Activated naive CD8-positive, alpha-beta T cell treated with anti-CD3 and anti-CD28 coated beads, Interleukin-2, amount 10 ng/mL, durations not matched to agents 7 days and 5 days (primary cell): ENCODE measurements at regions not wholly inside any gene's neighbourhood (a gene's known extent, or its start where the extent isn't known, plus 50 kb on each side); places are given as distances from the start of the nearest gene placed in this dataset.

ENCODE experiments used
- ATAC-seq: fragments of 150-1000 bp; cut with Tn5 transposase; one replicate; pipeline ENCODE4 v1.10.0; 2021; ENCODE audit warnings: low read depth, moderate library complexity
- POLR2A ChIA-PET: fragments of 350-600 bp; sonication (Branson Sonifier 250); formaldehyde crosslinking; loops from one replicate; lab custom pipeline; 2021; ENCODE audit warnings: antibody characterized with exemption; lab: Charles Lee
- DNase-seq: peaks from one replicate; pipeline ENCODE4 v3.0.0; 2021
- H3K27ac Mint-ChIP-seq: one replicate; pipeline ENCODE4 v1.8.0; 2022; ENCODE audit warnings: mild to moderate bottlenecking, mixed read lengths
- H3K27me3 Mint-ChIP-seq: one replicate; pipeline ENCODE4 v1.8.0; 2022; ENCODE audit warnings: mild to moderate bottlenecking, moderate library complexity, mixed read lengths
- H3K36me3 Mint-ChIP-seq: one replicate; pipeline ENCODE4 v1.8.0; 2021; ENCODE audit warnings: mild to moderate bottlenecking, mixed read lengths
- H3K4me1 Mint-ChIP-seq: one replicate; pipeline ENCODE4 v1.8.0; 2021; ENCODE audit warnings: mixed read lengths
- H3K4me3 Mint-ChIP-seq: one replicate; pipeline ENCODE4 v1.8.0; 2022; ENCODE audit warnings: mild to moderate bottlenecking, moderate library complexity, mixed read lengths
- H3K9me3 Mint-ChIP-seq: one replicate; pipeline ENCODE4 v1.8.0; 2021; ENCODE audit warnings: mixed read lengths

DNA sequence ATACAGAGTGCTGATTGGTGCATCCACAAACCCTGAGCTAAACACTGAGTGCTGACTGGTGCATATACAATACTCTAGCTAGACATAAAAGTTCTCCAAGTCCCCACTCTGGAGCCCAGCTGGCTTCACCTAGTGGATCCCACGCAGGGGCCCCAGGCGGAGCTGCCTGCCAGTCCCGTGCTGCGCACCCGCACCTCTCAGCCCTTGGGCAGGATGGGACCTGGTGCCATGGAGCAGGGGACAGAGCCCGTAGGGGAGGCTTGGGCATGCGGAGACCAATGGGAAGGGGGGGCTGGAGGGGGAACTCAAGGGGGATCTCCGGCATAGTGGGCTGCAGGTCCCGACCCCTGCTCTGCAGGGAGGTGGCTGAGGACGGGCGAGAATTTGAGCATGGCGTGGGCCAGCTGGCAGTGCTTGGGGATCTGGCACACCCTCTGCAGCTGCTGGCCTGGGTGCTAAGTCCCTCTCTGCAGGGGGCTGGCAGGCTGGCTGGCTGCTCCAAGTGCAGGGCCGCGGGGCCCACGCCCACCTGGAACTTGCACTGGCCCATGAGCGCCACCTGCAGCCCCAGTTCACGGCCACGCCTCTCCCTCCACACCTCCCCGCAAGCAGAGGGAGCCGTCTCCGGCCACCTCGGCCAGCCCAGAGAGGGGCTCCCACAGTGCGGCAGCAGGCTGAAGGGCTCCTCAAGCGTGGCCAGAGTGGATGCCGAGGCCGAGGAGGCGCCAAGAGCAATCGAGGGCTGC lies 104.9 kb downstream of the NTMT2 start:
- Mint-ChIP-seq H3K27me3 (no peaks in the 10 kb centered on the region), H3K36me3 (no peaks in the 10 kb centered on the region), H3K9me3 (no peaks in the 10 kb centered on the region), H3K27ac (no peak overlapping the region), H3K4me3 (no peak overlapping the region), H3K4me1 (peaks cover 9% of the 10 kb centered on the region)
- ATAC-seq, result no peak
- POLR2A ChIA-PET, result no interaction called here
- no peak for DNase-seq

DNA sequence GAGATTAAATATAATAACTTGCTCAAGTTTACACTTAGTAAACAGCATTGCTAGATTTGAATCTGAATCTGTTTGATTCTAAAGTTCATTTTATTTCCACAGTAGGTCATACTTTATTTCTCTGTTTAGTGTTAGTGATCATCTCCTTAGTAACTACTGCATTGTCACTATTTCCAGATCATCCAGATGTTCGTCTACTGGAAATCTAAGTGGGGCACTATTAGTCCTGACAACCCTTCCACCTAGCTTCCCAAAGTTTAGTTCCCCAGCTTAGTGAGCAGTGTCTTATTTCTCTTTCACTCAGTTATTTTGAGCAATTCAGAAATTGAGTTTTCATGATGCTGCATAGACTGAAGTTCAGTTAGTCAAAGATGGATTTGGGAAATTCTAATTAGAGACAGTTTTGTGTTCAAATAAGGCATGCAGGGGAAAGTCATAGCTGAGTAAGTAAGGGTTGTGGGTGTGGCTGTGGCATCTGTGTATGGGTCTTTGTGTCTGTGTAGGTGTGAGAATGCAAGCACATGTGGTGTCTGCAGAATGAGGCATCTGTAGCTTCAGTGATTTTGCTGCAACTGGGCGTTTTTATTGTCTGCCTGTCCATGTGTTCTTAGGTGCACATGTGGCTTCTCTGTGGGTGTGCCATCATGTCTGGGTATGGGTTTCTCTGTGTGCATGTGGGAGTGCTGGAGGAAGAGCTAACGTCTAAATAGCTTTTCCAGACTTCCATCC lies 107.3 kb downstream of the NTMT2 start:
- Mint-ChIP-seq H3K27me3 (no peaks in the 10 kb centered on the region), H3K4me1 (peaks cover 7% of the 10 kb centered on the region), H3K36me3 (no peaks in the 10 kb centered on the region), H3K27ac (no peak overlapping the region), H3K9me3 (no peaks in the 10 kb centered on the region), H3K4me3 (no peak overlapping the region)
- no peak for ATAC-seq
- DNase-seq, result no peak
- POLR2A ChIA-PET, result no interaction called here

DNA sequence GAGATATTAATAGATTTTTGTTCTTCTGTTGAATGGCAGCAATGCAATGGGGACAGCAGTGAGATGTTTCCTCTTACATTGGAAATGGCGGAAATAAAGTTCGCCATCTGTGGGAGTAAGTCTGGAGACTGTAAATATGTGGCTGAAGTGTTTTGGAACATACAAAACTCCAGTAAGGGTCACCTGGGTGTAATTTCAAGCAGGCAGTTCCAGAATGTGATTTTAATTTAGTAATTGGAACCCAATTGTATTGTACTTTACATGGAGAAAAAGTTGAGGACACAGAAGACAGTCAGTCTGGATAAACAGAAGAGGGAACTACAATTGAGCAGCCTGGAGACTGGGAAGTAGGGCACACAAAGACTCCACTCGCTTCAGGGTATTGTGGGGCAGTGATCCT lies 108.6 kb downstream of the NTMT2 start:
- no peaks in the 10 kb centered on the region for H3K4me1 Mint-ChIP-seq
- DNase-seq, result no peak
- no peak overlapping the region for H3K27ac Mint-ChIP-seq
- no peak for ATAC-seq
- no peak overlapping the region for H3K4me3 Mint-ChIP-seq
- H3K9me3 Mint-ChIP-seq, result no peaks in the 10 kb centered on the region
- no peaks in the 10 kb centered on the region for H3K27me3 Mint-ChIP-seq
- no peaks in the 10 kb centered on the region for H3K36me3 Mint-ChIP-seq
- POLR2A ChIA-PET, result no interaction called here

DNA sequence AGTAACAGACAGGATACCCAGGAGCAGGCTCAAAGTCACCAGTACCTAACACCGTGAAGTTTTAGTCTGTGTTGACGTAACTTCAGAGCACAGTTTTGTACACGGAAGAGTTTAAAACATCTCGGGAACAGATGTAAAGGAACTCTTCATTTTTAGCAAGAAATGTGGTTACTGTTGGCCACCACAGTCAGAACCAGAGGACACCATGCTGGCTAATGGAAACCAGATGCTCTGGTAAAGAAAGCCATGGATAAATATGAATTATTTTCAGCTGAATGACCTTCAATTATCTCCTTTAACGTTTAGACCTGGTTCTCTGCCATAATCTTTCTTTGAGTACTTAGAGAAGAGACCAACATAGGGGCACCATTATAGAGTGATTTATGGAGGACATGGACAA lies 115.9 kb downstream of the NTMT2 start:
- Mint-ChIP-seq H3K9me3 (peaks cover 1% of the 10 kb centered on the region), H3K4me1 (no peaks in the 10 kb centered on the region), H3K27ac (no peak overlapping the region), H3K27me3 (no peaks in the 10 kb centered on the region), H3K36me3 (no peaks in the 10 kb centered on the region), H3K4me3 (no peak overlapping the region)
- ATAC-seq (no peak), DNase-seq (no peak)
- POLR2A ChIA-PET, result no interaction called here

DNA sequence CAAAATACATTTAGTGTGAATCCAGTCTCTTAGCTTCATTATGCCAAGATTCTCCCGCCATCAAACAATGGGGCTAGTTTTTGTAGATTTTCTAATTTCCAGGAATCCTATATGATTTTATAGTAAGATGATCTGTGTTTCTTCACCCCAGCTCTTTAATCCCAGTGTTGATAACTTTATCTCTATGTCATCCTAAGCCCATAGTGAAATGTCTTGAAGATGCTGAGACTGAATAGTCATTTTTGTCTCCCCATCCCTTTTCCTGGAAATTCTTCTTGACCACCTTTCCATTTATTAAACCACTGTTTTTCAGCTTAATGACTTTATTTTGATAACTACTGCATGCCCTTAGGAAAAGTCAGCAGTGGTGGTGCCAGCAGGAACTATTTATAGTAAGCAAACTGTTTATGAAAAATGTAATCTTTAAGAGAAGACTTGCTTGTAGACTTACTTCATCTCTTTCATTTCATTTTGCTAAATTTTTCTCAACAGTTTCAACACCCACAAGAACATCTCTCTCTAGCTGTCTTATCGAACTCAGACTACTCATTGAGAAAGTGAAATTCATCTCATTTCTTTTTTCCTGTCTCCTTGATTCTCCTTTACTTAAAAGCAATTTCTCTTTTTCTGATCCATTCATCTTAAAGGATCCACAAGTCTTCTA lies 116.6 kb downstream of the NTMT2 start:
- Mint-ChIP-seq H3K27me3 (no peaks in the 10 kb centered on the region), H3K27ac (no peak overlapping the region), H3K36me3 (no peaks in the 10 kb centered on the region), H3K9me3 (peaks cover 1% of the 10 kb centered on the region), H3K4me1 (no peaks in the 10 kb centered on the region), H3K4me3 (no peak overlapping the region)
- ATAC-seq, result no peak
- DNase-seq, result no peak
- POLR2A ChIA-PET, result no interaction called here

DNA sequence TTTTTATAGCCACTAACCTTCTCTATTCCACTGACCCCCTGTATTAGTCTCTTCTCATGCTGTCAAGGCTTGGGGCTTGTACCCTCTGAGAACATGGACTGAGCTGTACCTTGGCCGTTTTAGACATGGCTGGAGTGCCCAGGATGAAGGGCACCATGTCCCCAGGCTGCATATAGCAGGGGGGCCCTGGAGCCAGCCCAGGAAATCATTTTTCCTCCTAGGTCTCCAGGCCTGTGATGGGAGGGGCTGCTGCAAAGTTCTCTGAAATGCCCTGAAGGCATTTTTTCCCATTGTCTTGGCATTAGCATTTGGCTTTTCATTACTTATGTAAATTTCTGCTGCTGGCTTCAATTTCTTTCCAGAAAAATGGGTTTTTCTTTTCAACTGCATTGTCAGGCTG lies 119.5 kb downstream of the NTMT2 start:
- no peak overlapping the region for H3K27ac Mint-ChIP-seq
- peaks cover 1% of the 10 kb centered on the region for H3K9me3 Mint-ChIP-seq
- POLR2A ChIA-PET, result no interaction called here
- no peaks in the 10 kb centered on the region for H3K27me3 Mint-ChIP-seq
- no peak overlapping the region for H3K4me3 Mint-ChIP-seq
- ATAC-seq (no peak), DNase-seq (no peak)
- H3K36me3 Mint-ChIP-seq, result no peaks in the 10 kb centered on the region
- no peaks in the 10 kb centered on the region for H3K4me1 Mint-ChIP-seq

DNA sequence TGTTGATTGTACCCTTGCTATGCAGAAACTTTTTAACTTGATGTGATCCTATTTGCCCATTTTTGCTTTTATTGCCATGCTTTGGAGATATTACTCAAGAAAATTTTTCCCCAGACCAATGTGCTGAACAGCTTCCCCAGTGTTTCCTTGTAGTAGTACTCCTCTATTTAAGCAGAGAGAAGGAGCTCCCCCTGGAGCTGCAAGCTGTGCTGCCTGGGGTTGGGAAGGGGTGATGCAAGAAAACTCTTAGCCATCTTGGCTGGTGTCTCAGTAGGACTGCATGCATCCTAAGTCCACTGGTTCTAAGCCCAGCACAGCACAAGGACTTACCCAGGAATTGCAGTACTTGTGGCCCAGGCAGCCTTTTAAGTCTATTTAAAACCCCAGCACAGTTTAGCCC lies 121.6 kb downstream of the NTMT2 start:
- no peak for ATAC-seq
- no peaks in the 10 kb centered on the region for H3K4me1 Mint-ChIP-seq
- no peak overlapping the region for H3K4me3 Mint-ChIP-seq
- no peaks in the 10 kb centered on the region for H3K27me3 Mint-ChIP-seq
- no peak overlapping the region for H3K27ac Mint-ChIP-seq
- DNase-seq, result no peak
- no peaks in the 10 kb centered on the region for H3K9me3 Mint-ChIP-seq
- H3K36me3 Mint-ChIP-seq, result no peaks in the 10 kb centered on the region
- POLR2A ChIA-PET, result no interaction called here

DNA sequence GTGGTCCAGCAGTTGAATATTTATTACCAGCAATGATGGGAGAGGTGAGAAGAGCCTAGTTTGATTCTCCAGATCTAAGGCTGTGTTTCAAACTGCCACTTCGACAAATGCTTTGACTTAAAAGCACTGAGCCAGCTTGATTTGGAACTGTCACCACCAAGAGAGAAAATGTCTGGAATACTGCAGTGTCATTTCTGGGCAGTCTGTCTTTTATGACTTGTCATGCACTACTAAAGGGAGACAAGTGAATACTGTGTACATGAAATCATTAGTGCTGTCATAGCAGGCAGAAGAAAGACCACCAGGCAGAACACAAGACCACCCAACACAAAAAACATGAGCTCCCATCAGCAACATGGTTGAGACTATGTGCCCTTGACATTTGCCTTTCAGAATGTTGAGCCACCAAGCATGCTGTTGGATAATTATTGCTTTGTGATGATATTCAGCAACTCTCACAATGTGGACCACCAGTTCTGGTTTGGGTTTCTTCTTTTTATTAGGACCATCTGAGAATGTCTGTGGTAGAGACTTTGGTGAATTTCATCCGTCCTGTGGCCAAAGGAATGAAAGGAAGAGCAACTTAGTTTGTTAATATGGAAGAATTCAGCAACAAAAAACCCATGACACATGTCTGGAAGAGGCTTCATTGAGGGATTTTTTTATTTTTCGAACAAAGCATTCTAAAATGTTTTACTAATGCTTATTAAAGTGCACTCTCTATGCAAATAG lies 125.8 kb downstream of the NTMT2 start:
- ATAC-seq, result no peak
- H3K36me3 Mint-ChIP-seq, result no peaks in the 10 kb centered on the region
- H3K4me1 Mint-ChIP-seq, result no peaks in the 10 kb centered on the region
- H3K9me3 Mint-ChIP-seq, result no peaks in the 10 kb centered on the region
- no peak overlapping the region for H3K4me3 Mint-ChIP-seq
- no peak overlapping the region for H3K27ac Mint-ChIP-seq
- H3K27me3 Mint-ChIP-seq, result peaks cover 11% of the 10 kb centered on the region
- POLR2A ChIA-PET, result no interaction called here
- DNase-seq, result no peak

DNA sequence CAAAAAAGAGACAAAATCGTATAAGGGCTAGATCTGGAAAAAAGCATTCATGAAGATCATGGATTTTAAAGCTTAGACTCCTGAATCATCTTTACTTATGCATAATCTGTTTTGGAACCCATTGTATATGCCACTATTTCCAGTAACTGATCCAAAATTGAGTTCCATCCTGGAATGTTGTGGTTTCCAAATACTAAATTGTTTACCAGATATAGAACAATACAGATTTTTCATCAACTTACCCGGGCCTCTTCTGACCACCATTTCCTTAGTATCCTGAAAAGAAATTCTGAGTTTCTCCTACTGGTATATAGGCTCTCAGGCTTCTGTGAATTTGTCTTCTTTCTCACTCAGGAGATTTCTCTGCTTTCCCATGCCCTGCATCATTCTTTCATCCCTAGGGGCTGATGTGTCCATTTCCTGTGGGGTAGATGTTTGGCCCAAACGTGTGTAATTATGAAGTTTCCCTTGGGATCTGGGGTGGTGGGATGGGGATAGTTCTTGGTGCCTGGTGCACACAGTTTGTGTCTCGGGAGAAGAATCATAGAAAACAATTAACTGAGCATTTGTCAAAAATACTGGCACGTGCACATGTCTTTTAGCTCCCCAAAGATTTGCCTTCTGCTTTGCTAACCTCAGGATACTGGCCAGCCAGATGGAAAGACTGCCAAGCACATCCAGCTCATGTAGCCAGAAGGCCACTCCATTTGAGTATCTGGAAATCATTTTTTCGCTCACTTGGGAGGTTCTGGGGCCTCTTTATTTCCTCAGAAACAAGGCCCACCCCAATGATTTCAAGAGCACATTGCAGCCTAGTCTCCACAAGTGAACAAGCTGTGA lies 127.8 kb downstream of the NTMT2 start:
- POLR2A ChIA-PET, result no interaction called here
- H3K27ac Mint-ChIP-seq, result no peak overlapping the region
- H3K9me3 Mint-ChIP-seq, result no peaks in the 10 kb centered on the region
- peaks cover 11% of the 10 kb centered on the region for H3K27me3 Mint-ChIP-seq
- H3K4me1 Mint-ChIP-seq, result no peaks in the 10 kb centered on the region
- DNase-seq (no peak), ATAC-seq (no peak)
- no peaks in the 10 kb centered on the region for H3K36me3 Mint-ChIP-seq
- no peak overlapping the region for H3K4me3 Mint-ChIP-seq

DNA sequence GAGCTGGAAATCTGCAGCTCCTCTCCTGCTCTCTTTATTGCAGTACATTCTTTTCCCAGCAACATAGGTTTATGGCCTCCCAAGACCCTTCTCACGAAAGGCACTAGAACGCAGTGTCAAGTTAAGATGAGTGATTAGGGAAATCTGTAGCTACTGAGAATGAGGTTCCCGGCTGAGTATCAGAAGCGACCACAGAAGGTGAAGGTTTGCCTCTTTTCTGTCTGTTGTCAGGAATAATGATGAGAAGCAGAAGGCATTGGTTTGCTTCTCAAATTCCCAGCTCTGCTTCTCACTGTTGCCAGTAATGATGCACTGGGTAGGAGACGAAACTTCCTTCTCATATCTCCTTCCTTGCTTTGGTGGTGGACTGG lies 128.4 kb downstream of the NTMT2 start:
- Mint-ChIP-seq H3K27ac (no peak overlapping the region), H3K4me3 (no peak overlapping the region), H3K9me3 (no peaks in the 10 kb centered on the region), H3K4me1 (no peaks in the 10 kb centered on the region), H3K27me3 (peaks cover 11% of the 10 kb centered on the region), H3K36me3 (no peaks in the 10 kb centered on the region)
- DNase-seq (no peak), ATAC-seq (no peak)
- POLR2A ChIA-PET, result no interaction called here

DNA sequence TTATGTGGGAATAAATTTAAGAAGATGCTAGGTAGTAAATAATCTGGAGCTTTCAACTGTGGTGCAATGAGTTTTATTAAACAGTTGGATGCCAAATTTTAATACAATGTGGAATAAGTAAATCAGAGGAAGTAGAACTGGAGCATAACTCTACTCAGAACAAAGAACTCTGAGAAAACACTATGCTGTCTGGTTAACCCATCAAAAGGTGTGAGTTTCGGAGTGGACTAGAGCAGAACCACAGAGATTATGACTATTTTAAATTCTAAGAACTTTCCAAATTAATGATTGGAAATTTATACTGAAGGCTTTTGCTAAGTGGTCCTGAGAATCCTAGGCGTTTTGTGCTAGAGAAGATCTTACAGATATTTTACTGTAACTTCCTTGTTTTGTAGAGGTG lies 132.2 kb downstream of the NTMT2 start:
- Mint-ChIP-seq H3K36me3 (no peaks in the 10 kb centered on the region), H3K27ac (no peak overlapping the region), H3K4me1 (no peaks in the 10 kb centered on the region), H3K27me3 (peaks cover 11% of the 10 kb centered on the region), H3K9me3 (no peaks in the 10 kb centered on the region), H3K4me3 (no peak overlapping the region)
- DNase-seq (no peak), ATAC-seq (no peak)
- POLR2A ChIA-PET, result no interaction called here

DNA sequence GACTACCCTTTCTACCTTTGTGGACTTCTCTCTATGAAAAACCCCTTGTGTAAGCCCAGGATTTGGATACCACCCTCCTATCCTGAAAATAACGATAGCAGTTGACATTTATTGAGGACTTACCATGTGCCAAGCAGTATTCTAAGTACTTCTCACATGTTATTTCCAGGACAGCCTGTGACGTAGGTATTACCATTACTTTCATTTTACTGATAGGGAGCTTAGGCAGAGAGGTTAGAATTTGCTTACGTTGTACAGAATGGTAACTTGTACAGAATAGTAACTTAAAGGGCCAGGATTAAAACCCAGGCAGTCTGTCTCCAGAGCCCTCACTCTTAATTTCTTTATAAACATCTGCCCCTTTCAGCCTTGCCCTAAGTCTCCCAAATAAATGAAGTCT lies 138.3 kb downstream of the NTMT2 start:
- Mint-ChIP-seq H3K9me3 (no peaks in the 10 kb centered on the region), H3K27ac (no peak overlapping the region), H3K36me3 (no peaks in the 10 kb centered on the region), H3K27me3 (peaks cover 3% of the 10 kb centered on the region), H3K4me3 (no peak overlapping the region), H3K4me1 (no peaks in the 10 kb centered on the region)
- DNase-seq (no peak), ATAC-seq (no peak)
- POLR2A ChIA-PET, result no interaction called here

DNA sequence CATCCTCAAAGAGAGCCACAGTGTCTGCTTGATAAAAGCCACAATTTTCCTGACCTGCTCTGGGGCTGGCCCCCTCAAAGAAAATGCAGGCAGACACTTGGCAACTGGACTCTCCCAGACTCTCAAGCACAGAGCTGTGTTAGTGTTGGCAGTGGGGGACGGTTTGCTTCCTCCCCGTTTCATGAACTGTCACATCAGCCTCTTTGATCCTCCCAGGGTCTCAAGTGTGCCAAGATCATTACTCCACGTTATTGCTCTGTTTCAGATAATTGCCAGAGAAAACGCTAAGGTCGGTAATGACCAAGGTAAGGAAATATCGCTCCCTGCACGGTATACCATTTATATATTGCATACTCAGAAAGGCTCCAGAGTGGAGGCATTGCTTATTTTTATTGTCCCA lies 138.8 kb downstream of the NTMT2 start:
- no peak overlapping the region for H3K27ac Mint-ChIP-seq
- no peak overlapping the region for H3K4me3 Mint-ChIP-seq
- DNase-seq, result no peak
- H3K27me3 Mint-ChIP-seq, result peaks cover 3% of the 10 kb centered on the region
- POLR2A ChIA-PET, result no interaction called here
- no peaks in the 10 kb centered on the region for H3K36me3 Mint-ChIP-seq
- no peak for ATAC-seq
- no peaks in the 10 kb centered on the region for H3K9me3 Mint-ChIP-seq
- H3K4me1 Mint-ChIP-seq, result no peaks in the 10 kb centered on the region
